PFSK-1 (cell line): ENCODE measurements at regions not wholly inside any gene's neighbourhood (a gene's known extent, or its start where the extent isn't known, plus 50 kb on each side); places are given as distances from the start of the nearest gene placed in this dataset.

Source experiments
- FOXP2 ChIP-seq: optimal IDR thresholded peaks from 2 replicates; pipeline ENCODE3; 2011; ENCODE audit warnings: borderline replicate concordance, control low read depth, inconsistent platforms; ENCODE audit not compliant: insufficient read depth; ENCODE audit errors: extremely low read length, extremely low read depth
- POLR2AphosphoS5 ChIP-seq: IDR thresholded peaks from 2 replicates; pipeline ENCODE4 v1.6.1; 2012; ENCODE audit warnings: low read depth, mild to moderate bottlenecking, control low read depth, low read length, moderate library complexity
- SIN3A ChIP-seq: IDR thresholded peaks from 2 replicates; pipeline ENCODE4 v1.6.1; 2012; ENCODE audit warnings: mild to moderate bottlenecking, low read length, moderate library complexity, borderline replicate concordance; ENCODE audit not compliant: insufficient read depth
- TAF1 ChIP-seq: IDR thresholded peaks from 2 replicates; pipeline ENCODE4 v1.6.1; 2012; ENCODE audit warnings: low read length, control low read depth, borderline replicate concordance; ENCODE audit not compliant: insufficient read depth
- TF ChIP-seq, protein P1 (sequence below), 2 experiments: IDR thresholded peaks; 2 replicates each; pipeline versions ENCODE4 v1.6.1 to v1.8.0; 2011 to 2012; ENCODE audit warnings: low read depth in 2 of 2, low read length in 2 of 2, control low read depth in 1 of 2, inconsistent platforms in 1 of 2, mild to moderate bottlenecking in 1 of 2, moderate library complexity in 1 of 2; ENCODE audit not compliant: insufficient read depth in 1 of 2

GRCh38 chr6:101058296-101058695 is 177.2 kb upstream of the ASCC3 start:
- TF ChIP-seq POLR2AphosphoS5 (no peak), TAF1 (no peak), SIN3A (no peak), FOXP2 (no peak)
- TF ChIP-seq, protein P1, sequence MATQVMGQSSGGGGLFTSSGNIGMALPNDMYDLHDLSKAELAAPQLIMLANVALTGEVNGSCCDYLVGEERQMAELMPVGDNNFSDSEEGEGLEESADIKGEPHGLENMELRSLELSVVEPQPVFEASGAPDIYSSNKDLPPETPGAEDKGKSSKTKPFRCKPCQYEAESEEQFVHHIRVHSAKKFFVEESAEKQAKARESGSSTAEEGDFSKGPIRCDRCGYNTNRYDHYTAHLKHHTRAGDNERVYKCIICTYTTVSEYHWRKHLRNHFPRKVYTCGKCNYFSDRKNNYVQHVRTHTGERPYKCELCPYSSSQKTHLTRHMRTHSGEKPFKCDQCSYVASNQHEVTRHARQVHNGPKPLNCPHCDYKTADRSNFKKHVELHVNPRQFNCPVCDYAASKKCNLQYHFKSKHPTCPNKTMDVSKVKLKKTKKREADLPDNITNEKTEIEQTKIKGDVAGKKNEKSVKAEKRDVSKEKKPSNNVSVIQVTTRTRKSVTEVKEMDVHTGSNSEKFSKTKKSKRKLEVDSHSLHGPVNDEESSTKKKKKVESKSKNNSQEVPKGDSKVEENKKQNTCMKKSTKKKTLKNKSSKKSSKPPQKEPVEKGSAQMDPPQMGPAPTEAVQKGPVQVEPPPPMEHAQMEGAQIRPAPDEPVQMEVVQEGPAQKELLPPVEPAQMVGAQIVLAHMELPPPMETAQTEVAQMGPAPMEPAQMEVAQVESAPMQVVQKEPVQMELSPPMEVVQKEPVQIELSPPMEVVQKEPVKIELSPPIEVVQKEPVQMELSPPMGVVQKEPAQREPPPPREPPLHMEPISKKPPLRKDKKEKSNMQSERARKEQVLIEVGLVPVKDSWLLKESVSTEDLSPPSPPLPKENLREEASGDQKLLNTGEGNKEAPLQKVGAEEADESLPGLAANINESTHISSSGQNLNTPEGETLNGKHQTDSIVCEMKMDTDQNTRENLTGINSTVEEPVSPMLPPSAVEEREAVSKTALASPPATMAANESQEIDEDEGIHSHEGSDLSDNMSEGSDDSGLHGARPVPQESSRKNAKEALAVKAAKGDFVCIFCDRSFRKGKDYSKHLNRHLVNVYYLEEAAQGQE (IDR thresholded peaks at IDR 0.05; ENCODE audit: insufficient read depth in 1 of 2, low read depth in 2 of 2, low read length in 2 of 2): no peak

GRCh38 chr6:101066481-101066880 is 185.4 kb upstream of the ASCC3 start:
- TF ChIP-seq SIN3A: no peak
- TF ChIP-seq POLR2AphosphoS5: no peak
- no peak for TF ChIP-seq TAF1
- TF ChIP-seq, protein P1 (IDR thresholded peaks at IDR 0.05; ENCODE audit: insufficient read depth in 1 of 2, low read depth in 2 of 2, low read length in 2 of 2): no peak
- TF ChIP-seq FOXP2: no peak

GRCh38 chr6:101069191-101069795 is 188.2 kb upstream of the ASCC3 start:
- TF ChIP-seq, protein P1 (IDR thresholded peaks at IDR 0.05; ENCODE audit: insufficient read depth in 1 of 2, low read depth in 2 of 2, low read length in 2 of 2): peak in 1 of 2 experiments; percentile 75; a peak in 2 of 4 replicates
- no peak for TF ChIP-seq SIN3A

DNA sequence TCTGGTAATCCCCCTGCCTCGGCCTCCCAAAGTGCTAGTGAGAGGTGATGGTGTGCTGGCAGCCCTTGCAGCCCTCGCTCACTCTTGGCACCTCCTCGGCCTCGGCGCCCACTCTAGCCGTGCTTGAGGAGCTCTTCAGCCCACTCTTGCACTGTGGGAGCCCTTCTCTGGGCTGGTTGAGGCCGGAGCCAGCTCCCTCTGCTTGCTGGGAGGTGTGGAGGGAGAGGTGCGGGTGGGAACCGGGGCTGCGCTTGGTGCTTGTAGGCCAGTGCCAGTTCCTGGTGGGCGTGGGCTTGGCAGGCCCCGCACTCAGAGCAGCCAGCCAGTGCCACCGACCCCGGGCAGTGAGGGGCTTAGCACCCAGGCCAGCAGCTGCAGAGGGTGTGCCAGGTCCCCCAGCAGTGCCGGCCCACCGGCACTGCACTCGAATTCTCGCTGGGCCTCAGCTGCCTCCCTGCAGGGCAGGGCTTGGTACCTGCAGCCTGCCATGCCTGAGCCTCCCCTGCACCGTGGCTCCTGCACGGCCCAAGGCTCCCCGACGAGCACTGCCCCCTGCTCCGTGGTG is 189.0 kb upstream of the ASCC3 start:
- TF ChIP-seq SIN3A: no peak
- TF ChIP-seq FOXP2: no peak
- TF ChIP-seq POLR2AphosphoS5: no peak
- TF ChIP-seq, protein P1 (IDR thresholded peaks at IDR 0.05; ENCODE audit: insufficient read depth in 1 of 2, low read depth in 2 of 2, low read length in 2 of 2): no peak
- no peak for TF ChIP-seq TAF1

GRCh38 chr6:101077344-101077743 is 196.2 kb upstream of the ASCC3 start:
- TF ChIP-seq, protein P1 (IDR thresholded peaks at IDR 0.05; ENCODE audit: insufficient read depth in 1 of 2, low read depth in 2 of 2, low read length in 2 of 2): no peak
- TF ChIP-seq SIN3A (no peak), POLR2AphosphoS5 (no peak), FOXP2 (no peak), TAF1 (no peak)
